Stomach smooth muscle (tissue), 2 donors: ENCODE measurements at regions not wholly inside any gene's neighbourhood (a gene's known extent, or its start where the extent isn't known, plus 50 kb on each side); places are given as distances from the start of the nearest gene placed in this dataset.

Experiments used
- H3K27ac ChIP-seq: one replicate; pipeline ENCODE4 v1.7.0; 2013; ENCODE audit warnings: mild to moderate bottlenecking, low read length, inconsistent platforms
- H3K27me3 ChIP-seq, 2 donors: one replicate each; pipeline ENCODE4 v1.7.0; 2013; ENCODE audit warnings: low read length in 2 of 2; ENCODE audit not compliant: insufficient read depth in 2 of 2, control insufficient read depth in 1 of 2
- H3K36me3 ChIP-seq, 2 donors: one replicate each; pipeline ENCODE4 v1.7.0; 2013; ENCODE audit warnings: low read length in 2 of 2; ENCODE audit not compliant: control insufficient read depth in 2 of 2, insufficient read depth in 2 of 2
- H3K4me1 ChIP-seq: one replicate; pipeline ENCODE4 v1.7.0; 2013; ENCODE audit warnings: low read length; ENCODE audit not compliant: control insufficient read depth, insufficient read depth
- H3K4me3 ChIP-seq, 2 donors: one replicate each; pipeline ENCODE4 v1.7.0; 2013; ENCODE audit warnings: low read length in 2 of 2
- H3K9ac ChIP-seq, 2 donors: one replicate each; pipeline ENCODE4 v1.7.0; 2013; ENCODE audit warnings: low read length in 2 of 2, mild to moderate bottlenecking in 1 of 2
- H3K9me3 ChIP-seq, 2 donors: one replicate each; pipeline ENCODE4 v1.7.0; 2013; ENCODE audit warnings: low read length in 2 of 2; ENCODE audit not compliant: control insufficient read depth in 2 of 2
- donor health status: healthy.
- donor health status: Pancreatic carcinoma.

DNA sequence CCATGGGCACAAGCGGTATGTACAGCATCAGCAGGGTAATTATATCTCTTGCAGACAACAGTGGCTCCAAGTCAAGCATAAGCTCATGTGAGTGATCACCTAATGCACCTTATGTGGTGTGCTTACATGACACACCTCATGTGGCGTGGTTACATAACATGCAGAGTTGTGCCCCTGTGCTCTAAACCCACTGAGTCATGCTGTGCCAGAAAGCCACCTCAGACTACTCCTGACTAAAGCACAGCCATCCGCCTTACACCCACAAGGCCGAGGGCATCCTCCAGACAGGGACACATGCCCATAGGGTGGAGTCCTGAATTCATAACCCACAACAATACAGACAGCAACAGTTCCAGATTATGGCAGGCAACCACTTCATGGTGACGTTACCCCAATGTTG, 163.7 kb upstream of the SLC30A5 start:
- H3K9me3 ChIP-seq: peaks cover 0 to 5% of the 10 kb centered on the region in 2 donors
- no peaks in the 10 kb centered on the region for H3K4me1 ChIP-seq
- H3K27me3 ChIP-seq: no peaks in the 10 kb centered on the region
- no peaks in the 10 kb centered on the region for H3K36me3 ChIP-seq
- H3K27ac ChIP-seq: no peak overlapping the region
- no peak overlapping the region for H3K9ac ChIP-seq
- H3K4me3 ChIP-seq: no peak overlapping the region

DNA sequence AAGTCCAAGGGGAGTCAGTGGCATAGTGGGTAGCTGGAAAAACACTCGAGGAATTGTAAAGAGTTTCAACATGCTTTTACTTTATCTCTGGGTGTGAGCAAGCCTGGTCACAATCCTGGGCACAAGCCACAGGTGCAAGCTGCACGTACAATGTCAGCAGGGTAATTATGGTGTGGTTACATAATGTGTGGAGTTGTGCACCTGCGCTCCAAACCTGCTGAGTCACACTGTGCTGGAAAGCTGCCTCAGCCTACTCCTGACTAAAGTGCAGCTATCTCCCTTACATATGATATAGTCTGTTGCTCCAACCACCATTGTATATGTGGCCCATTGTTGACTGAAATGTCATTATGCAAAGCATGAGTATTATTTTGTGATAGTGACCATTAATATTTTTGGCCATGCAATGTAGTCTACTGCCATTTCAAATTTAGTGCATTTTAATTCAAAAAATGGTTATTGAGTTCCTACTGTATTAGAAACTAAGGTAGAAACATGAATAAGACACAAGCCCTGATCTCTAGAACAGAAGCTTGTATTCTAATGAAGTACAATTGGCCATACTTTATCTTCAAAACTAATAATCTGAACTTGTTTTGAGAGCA, 160.9 kb upstream of the SLC30A5 start:
- H3K27me3 ChIP-seq: no peaks in the 10 kb centered on the region
- H3K9me3 ChIP-seq: no peaks in the 10 kb centered on the region
- H3K4me1 ChIP-seq: no peaks in the 10 kb centered on the region
- H3K9ac ChIP-seq: no peak overlapping the region
- H3K4me3 ChIP-seq: no peak overlapping the region
- H3K36me3 ChIP-seq: no peaks in the 10 kb centered on the region
- H3K27ac ChIP-seq: no peak overlapping the region

GRCh38 chr5:68942169-68942568, 151.6 kb upstream of the SLC30A5 start:
- Histone ChIP-seq H3K9me3 (no peaks in the 10 kb centered on the region), H3K9ac (no peak overlapping the region), H3K27me3 (no peaks in the 10 kb centered on the region), H3K4me1 (no peaks in the 10 kb centered on the region), H3K4me3 (no peak overlapping the region), H3K36me3 (no peaks in the 10 kb centered on the region), H3K27ac (no peak overlapping the region)

- no peak overlapping the region for H3K27ac ChIP-seq
- H3K9ac ChIP-seq: no peak overlapping the region
- no peaks in the 10 kb centered on the region for H3K27me3 ChIP-seq
- H3K4me3 ChIP-seq: no peak overlapping the region
- H3K9me3 ChIP-seq: no peaks in the 10 kb centered on the region
- H3K4me1 ChIP-seq: peaks cover 3% of the 10 kb centered on the region
- H3K36me3 ChIP-seq: no peaks in the 10 kb centered on the region
These were observed 147.1 kb upstream of the SLC30A5 start for GRCh38 chr5:68946728-68947127.

DNA sequence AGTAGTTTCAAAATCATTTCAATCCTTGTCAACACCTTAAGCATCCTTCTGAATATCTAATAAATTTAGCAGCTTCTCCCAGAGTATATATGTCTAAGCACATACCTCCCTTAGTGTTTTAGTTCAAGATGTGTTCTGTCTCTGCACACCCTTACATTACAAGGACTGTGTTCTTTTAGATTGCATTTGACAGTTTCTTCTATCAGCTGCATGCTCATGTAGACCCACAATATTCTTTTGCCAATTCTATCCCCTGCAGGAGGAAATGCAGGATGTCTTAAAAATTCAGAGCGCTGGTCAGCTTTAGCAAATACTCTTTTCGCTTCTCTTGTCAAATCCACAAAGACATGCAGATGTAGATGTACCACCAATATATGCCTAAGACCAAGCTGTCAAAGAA, 145.8 kb upstream of the SLC30A5 start:
- Histone ChIP-seq H3K4me1 (peaks cover 3% of the 10 kb centered on the region), H3K27ac (no peak overlapping the region), H3K4me3 (no peak overlapping the region), H3K9me3 (no peaks in the 10 kb centered on the region), H3K27me3 (no peaks in the 10 kb centered on the region), H3K9ac (no peak overlapping the region), H3K36me3 (no peaks in the 10 kb centered on the region)

DNA sequence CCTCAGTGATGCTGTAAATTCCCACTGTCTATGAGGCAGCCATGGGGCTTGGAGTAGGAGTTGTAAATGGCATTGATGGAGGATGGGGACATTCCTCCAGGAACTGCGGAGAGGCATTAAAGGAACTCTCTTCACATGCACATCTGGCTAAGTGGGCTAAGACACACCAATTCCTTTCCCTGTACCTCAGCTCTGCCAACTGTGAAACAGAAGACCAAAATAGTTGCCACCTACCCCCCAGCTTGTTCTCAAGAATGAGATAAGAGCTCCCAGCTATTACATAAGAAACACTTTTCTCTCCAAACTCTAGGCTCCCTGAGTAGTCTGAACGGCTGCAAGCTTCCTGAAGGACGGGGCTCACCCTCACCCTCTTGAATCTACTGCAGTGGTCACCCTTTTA, 144.6 kb upstream of the SLC30A5 start:
- no peaks in the 10 kb centered on the region for H3K36me3 ChIP-seq
- no peaks in the 10 kb centered on the region for H3K27me3 ChIP-seq
- no peak overlapping the region for H3K27ac ChIP-seq
- H3K4me1 ChIP-seq: peaks cover 3% of the 10 kb centered on the region
- no peaks in the 10 kb centered on the region for H3K9me3 ChIP-seq
- no peak overlapping the region for H3K9ac ChIP-seq
- no peak overlapping the region for H3K4me3 ChIP-seq

- H3K4me3 ChIP-seq: no peak overlapping the region
- no peaks in the 10 kb centered on the region for H3K9me3 ChIP-seq
- no peak overlapping the region for H3K9ac ChIP-seq
- H3K27ac ChIP-seq: no peak overlapping the region
- H3K27me3 ChIP-seq: no peaks in the 10 kb centered on the region
- no peaks in the 10 kb centered on the region for H3K36me3 ChIP-seq
- peaks cover 3% of the 10 kb centered on the region for H3K4me1 ChIP-seq
These were observed 144.1 kb upstream of the SLC30A5 start for GRCh38 chr5:68949711-68950110.

DNA sequence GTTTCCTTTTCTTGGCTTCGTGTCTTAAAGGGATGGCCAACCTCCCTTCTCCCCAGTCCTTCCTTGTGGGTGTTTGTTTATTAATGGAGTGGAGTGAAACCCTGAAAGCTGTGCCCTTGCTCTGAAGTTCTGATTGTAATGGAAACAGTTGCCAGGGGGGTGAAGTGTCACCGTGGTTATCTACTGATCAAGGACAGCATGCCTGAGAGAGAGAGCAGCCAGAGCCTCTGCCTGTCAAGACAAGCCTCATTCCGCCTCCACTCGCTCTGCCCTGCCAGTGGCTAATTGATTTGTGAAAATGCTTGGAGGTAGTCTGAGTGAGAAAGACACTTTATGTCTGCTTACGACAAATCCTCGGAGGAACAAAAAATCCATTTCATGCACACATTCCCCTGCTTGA, 143.7 kb upstream of the SLC30A5 start:
- Histone ChIP-seq H3K27me3 (no peaks in the 10 kb centered on the region), H3K4me3 (no peak overlapping the region), H3K9ac (no peak overlapping the region), H3K27ac (no peak overlapping the region), H3K9me3 (no peaks in the 10 kb centered on the region), H3K4me1 (peaks cover 3% of the 10 kb centered on the region), H3K36me3 (no peaks in the 10 kb centered on the region)

GRCh38 chr5:68950930-68951329, 142.9 kb upstream of the SLC30A5 start:
- Histone ChIP-seq H3K4me1 (peaks cover 3% of the 10 kb centered on the region), H3K27me3 (no peaks in the 10 kb centered on the region), H3K9ac (no peak overlapping the region), H3K9me3 (no peaks in the 10 kb centered on the region), H3K36me3 (no peaks in the 10 kb centered on the region), H3K4me3 (no peak overlapping the region), H3K27ac (no peak overlapping the region)

- Histone ChIP-seq H3K9ac (no peak overlapping the region), H3K36me3 (no peaks in the 10 kb centered on the region), H3K27me3 (no peaks in the 10 kb centered on the region), H3K9me3 (no peaks in the 10 kb centered on the region), H3K27ac (no peak overlapping the region), H3K4me3 (no peak overlapping the region), H3K4me1 (peaks cover 3% of the 10 kb centered on the region)
These were observed 140.5 kb upstream of the SLC30A5 start for GRCh38 chr5:68953231-68953874.

GRCh38 chr5:68953875-68954617, 139.8 kb upstream of the SLC30A5 start:
- Histone ChIP-seq H3K27ac (no peak overlapping the region), H3K9ac (no peak overlapping the region), H3K36me3 (no peaks in the 10 kb centered on the region), H3K27me3 (no peaks in the 10 kb centered on the region), H3K4me3 (no peak overlapping the region), H3K4me1 (peaks cover 3% of the 10 kb centered on the region), H3K9me3 (no peaks in the 10 kb centered on the region)
